ENCODE measurements at regions not wholly inside any gene's neighbourhood (a gene's known extent, or its start where the extent isn't known, plus 50 kb on each side); places are given as distances from the start of the nearest gene placed in this dataset.

DNA sequence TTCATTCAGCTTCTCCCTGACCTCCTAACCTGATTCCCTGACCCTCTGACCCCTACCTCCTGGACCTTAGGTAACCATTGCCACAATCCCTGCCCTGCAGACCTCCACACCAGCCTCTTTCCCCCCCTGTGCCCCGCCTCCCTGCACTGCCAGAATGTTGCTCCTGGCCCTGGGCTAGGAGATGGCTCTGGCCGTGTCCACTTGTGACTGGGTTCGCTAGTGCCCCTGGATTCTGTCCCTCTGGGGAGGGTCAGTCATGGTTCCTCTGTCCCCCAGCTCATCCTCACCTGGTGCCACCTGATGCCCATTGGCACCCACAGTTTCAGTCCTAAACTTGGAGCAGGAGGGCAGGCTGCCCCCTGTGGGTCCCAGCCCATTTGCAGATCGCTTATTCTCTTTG, 56.2 kb upstream of the PRR23E start:
- Histone ChIP-seq H3K9ac (ENCODE audit: low read length) (no peak overlapping the region), H3K27ac (ENCODE audit: low read length) (no peak overlapping the region), H3K79me2 (ENCODE audit: low read length) (no peaks in the 10 kb centered on the region), H4K20me1 (ENCODE audit: insufficient read depth, low read depth, low read length) (no peaks in the 10 kb centered on the region), H3K27me3 (ENCODE audit: low read length) (no peaks in the 10 kb centered on the region), H3K36me3 (ENCODE audit: insufficient read depth, low read length) (no peaks in the 10 kb centered on the region), H3K9me3 (ENCODE audit: low read length) (no peaks in the 10 kb centered on the region), H2AFZ (ENCODE audit: low read length) (no peak overlapping the region), H3K4me3 (ENCODE audit: low read length) (no peak overlapping the region), H3K9me2 (replicated peaks; ENCODE audit: insufficient read depth, low read length) (no peaks in the 10 kb centered on the region), H3K4me2 (ENCODE audit: low read depth, low read length, poor library complexity, severe bottlenecking) (no peak overlapping the region), H3K4me1 (ENCODE audit: low read length) (no peaks in the 10 kb centered on the region)
- DNase-seq: no peak

DNA sequence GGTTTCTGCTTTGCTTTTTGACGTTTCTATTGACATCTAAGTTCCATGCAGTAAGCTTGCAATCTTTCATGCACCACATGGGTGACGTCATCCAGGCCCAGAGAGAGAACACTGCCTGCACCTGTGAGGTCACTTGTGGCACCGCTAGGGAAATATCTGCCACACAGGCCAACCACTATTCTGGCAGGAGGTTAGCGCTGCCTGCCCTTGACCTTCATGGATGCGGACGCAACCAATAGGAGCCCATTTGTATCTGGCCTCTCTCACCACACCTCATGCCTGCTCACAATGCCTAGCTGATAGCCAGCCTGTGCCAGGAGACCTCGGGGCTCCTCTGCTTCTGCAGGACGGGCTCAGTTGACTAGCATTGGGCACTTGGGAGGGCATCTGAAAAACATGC, 55.8 kb upstream of the PRR23E start:
- H3K9me3 ChIP-seq (ENCODE audit: low read length): no peaks in the 10 kb centered on the region
- H2AFZ ChIP-seq (ENCODE audit: low read length): no peak overlapping the region
- no peak overlapping the region for H3K27ac ChIP-seq (ENCODE audit: low read length)
- H3K4me3 ChIP-seq (ENCODE audit: low read length): no peak overlapping the region
- no peaks in the 10 kb centered on the region for H3K4me1 ChIP-seq (ENCODE audit: low read length)
- H3K9me2 ChIP-seq (replicated peaks; ENCODE audit: insufficient read depth, low read length): no peaks in the 10 kb centered on the region
- no peaks in the 10 kb centered on the region for H3K27me3 ChIP-seq (ENCODE audit: low read length)
- H3K79me2 ChIP-seq (ENCODE audit: low read length): no peaks in the 10 kb centered on the region
- no peak overlapping the region for H3K9ac ChIP-seq (ENCODE audit: low read length)
- H3K4me2 ChIP-seq (ENCODE audit: low read depth, low read length, poor library complexity, severe bottlenecking): no peak overlapping the region
- no peaks in the 10 kb centered on the region for H3K36me3 ChIP-seq (ENCODE audit: insufficient read depth, low read length)
- no peak for DNase-seq
- no peaks in the 10 kb centered on the region for H4K20me1 ChIP-seq (ENCODE audit: insufficient read depth, low read depth, low read length)

DNA sequence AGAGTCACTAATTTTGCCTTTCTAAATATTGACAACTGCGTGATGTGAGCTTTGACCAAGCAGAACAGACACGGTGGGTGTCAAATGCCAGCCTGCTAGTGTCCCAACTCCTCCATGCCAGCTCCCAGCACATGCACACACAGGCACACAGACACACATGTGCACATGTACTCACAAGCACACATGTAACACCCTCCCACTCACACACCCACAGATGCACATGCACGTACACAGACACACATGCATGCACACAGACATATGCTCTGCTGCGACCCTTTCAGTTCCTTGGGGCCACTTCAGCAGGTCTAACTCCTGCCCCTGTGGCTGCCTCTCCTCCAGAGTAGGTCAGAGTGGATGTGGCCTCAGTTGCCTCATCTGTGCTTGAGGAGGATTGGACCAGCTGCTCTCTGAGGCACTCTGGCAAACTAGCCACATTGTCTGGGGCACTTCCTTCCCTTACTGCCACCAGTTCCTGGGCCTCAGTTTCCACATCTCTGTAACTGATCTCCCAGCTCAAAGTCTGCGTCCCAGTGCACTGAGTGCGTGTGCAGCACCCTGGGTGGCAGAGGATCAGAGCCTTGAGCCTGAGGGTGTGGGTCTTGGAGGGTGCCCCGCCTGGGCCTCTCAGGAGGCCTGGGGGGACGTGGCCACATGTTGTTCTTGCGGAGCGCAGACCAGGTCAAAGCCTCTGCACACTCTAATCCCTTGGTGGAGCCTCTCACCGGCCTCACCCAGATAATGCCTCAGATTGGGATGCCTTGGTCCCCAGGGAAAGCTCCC, 55.0 kb upstream of the PRR23E start:
- Histone ChIP-seq H2AFZ (ENCODE audit: low read length) (no peak overlapping the region), H3K9ac (ENCODE audit: low read length) (no peak overlapping the region), H3K9me2 (replicated peaks; ENCODE audit: insufficient read depth, low read length) (no peaks in the 10 kb centered on the region), H3K9me3 (ENCODE audit: low read length) (no peaks in the 10 kb centered on the region), H3K4me1 (ENCODE audit: low read length) (no peaks in the 10 kb centered on the region), H3K27me3 (ENCODE audit: low read length) (no peaks in the 10 kb centered on the region), H3K27ac (ENCODE audit: low read length) (no peak overlapping the region), H3K79me2 (ENCODE audit: low read length) (no peaks in the 10 kb centered on the region), H4K20me1 (ENCODE audit: insufficient read depth, low read depth, low read length) (no peaks in the 10 kb centered on the region), H3K4me2 (ENCODE audit: low read depth, low read length, poor library complexity, severe bottlenecking) (no peak overlapping the region), H3K4me3 (ENCODE audit: low read length) (no peak overlapping the region), H3K36me3 (ENCODE audit: insufficient read depth, low read length) (no peaks in the 10 kb centered on the region)
- DNase-seq: no peak

DNA sequence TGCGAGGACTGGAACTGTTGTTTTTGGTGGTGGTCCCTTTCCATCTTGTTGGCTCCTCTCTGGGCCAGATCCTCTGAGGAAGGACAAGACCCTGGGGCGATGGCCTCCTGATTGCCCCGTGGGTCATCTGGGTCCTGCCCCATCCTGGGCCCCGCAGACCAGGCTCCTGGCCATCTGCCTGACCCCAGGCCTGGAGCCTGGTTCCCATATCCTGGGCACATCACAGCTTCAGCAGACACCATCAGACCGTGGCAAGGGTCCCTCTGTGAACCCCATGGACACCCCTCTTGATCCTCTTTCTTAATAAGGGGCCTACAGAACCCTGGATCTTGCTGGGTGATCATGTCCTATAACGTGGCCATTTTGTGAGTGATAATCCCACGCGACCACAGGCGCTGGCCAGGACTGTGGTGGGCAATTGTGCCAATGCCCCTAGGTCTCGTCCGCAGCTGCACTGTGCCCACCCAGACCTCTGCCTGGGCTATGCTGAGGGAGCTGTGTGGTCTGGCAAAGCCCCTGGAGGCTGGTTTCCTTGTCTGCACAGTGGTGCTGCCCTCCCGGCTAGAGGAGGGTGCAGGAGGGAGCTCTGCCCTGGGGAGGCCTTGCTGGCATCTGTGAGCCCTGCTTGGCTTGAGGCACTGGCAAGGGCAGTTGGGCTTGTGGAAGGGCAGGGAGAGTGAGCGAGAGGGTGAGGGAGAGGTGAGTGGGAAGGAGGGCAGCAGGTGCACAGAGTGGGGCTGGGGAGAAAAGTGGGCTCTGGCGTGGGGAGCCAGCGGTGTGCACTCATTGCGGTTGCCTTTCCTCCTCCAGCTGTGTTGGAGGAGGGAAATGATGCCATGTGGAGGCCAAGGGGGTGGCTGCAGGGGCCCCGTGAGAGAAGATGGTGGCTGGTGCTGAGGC, 53.1 kb upstream of the PRR23E start:
- no peaks in the 10 kb centered on the region for H3K27me3 ChIP-seq (ENCODE audit: low read length)
- no peak overlapping the region for H3K4me3 ChIP-seq (ENCODE audit: low read length)
- H3K27ac ChIP-seq (ENCODE audit: low read length): no peak overlapping the region
- DNase-seq: no peak
- H4K20me1 ChIP-seq (ENCODE audit: insufficient read depth, low read depth, low read length): no peaks in the 10 kb centered on the region
- no peak overlapping the region for H3K9ac ChIP-seq (ENCODE audit: low read length)
- H3K9me2 ChIP-seq (replicated peaks; ENCODE audit: insufficient read depth, low read length): no peaks in the 10 kb centered on the region
- no peaks in the 10 kb centered on the region for H3K4me1 ChIP-seq (ENCODE audit: low read length)
- no peak overlapping the region for H3K4me2 ChIP-seq (ENCODE audit: low read depth, low read length, poor library complexity, severe bottlenecking)
- no peaks in the 10 kb centered on the region for H3K9me3 ChIP-seq (ENCODE audit: low read length)
- H2AFZ ChIP-seq (ENCODE audit: low read length): no peak overlapping the region
- no peaks in the 10 kb centered on the region for H3K36me3 ChIP-seq (ENCODE audit: insufficient read depth, low read length)
- H3K79me2 ChIP-seq (ENCODE audit: low read length): no peaks in the 10 kb centered on the region

DNA sequence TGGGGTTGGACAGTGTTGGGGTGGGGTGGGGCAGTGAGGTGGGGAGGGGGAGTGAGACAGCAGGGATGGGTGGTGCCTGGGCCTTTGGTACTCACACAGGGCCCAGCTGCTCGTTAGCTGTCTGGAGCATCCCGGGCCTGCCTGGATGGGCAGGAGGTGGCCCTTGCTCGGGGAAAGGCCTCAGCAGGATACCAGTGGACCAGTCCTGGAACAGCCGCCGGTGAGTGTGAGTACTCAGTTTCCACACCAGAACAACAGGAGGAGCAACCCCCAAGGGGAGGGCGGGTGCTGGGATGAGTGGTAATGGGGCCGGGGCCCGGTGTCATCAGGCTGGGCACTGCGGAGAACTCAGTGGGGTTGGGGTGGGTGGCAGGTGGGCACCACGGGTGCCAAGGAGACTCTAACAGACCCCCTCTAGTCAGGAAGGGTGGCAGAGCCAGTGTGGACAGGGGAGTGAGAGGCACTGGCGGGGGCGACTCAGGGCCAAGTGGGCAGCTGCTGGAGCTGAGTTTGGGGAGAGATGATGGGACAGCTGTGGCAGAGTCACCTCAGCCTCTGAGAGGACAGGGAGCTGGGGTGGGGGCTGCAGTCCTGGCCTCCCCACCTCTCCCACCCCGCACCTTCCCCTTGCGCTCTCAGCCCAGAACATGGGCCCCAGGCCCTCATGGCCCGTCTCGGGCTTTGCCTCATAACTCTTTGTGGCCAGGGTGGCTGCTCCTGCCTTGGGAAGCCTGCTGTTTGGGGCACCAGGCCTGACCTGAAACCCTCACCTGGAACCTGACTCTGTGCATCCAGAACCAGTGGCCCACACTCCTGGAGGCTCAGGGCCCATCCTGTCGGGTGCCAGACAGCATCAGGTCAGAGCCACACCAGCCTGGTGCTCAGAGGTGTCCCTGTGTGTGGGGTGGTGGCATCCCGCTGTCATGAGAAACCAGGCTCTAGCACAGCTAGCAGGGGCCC, 52.1 kb upstream of the PRR23E start:
- H3K4me1 ChIP-seq (ENCODE audit: low read length): no peaks in the 10 kb centered on the region
- DNase-seq: no peak
- H2AFZ ChIP-seq (ENCODE audit: low read length): no peak overlapping the region
- H3K9ac ChIP-seq (ENCODE audit: low read length): no peak overlapping the region
- no peak overlapping the region for H3K4me3 ChIP-seq (ENCODE audit: low read length)
- no peaks in the 10 kb centered on the region for H3K9me3 ChIP-seq (ENCODE audit: low read length)
- H3K9me2 ChIP-seq (replicated peaks; ENCODE audit: insufficient read depth, low read length): no peaks in the 10 kb centered on the region
- no peaks in the 10 kb centered on the region for H3K79me2 ChIP-seq (ENCODE audit: low read length)
- H4K20me1 ChIP-seq (ENCODE audit: insufficient read depth, low read depth, low read length): no peaks in the 10 kb centered on the region
- no peak overlapping the region for H3K4me2 ChIP-seq (ENCODE audit: low read depth, low read length, poor library complexity, severe bottlenecking)
- no peaks in the 10 kb centered on the region for H3K36me3 ChIP-seq (ENCODE audit: insufficient read depth, low read length)
- H3K27me3 ChIP-seq (ENCODE audit: low read length): no peaks in the 10 kb centered on the region
- no peak overlapping the region for H3K27ac ChIP-seq (ENCODE audit: low read length)

DNA sequence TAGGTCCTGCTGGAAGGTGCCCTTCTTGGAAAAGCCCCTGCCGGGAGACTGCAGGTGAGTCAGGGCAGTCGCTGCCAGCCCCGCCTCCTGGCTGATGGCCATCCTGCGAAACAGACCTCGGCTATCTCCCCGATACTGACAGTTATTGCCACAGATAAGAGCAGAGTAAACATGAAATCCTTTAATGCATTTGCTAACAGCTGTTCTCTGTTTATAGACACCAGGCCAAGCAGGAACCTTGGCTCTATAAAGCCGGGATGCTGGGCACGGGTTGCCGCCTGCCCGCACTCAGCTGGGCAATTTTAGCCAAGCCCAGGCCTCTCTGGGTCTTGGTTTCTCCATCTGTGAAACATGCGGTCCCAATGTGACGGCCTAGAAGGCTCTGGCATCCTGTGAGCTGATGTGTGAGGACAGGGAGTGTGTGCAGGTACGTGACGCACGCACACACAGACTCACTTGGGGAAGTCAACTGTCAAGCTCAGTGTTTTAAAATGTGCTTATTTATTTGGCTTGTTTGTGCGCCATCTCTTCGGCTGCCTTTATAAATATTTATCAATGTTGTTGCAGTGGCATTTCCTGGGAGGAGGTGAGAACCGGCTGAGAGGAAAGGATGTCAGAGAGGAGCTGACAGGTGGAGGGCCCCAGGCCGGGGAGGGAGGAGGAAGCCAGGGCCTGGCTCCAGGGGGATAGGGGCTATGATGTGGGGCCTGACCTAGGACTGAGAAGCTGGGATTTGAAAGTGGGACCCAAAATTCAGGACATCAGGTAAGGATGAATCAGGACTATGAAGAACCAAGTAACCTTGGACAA, 50.8 kb upstream of the PRR23E start:
- Histone ChIP-seq H3K9me3 (ENCODE audit: low read length) (no peaks in the 10 kb centered on the region), H3K79me2 (ENCODE audit: low read length) (no peaks in the 10 kb centered on the region), H3K4me3 (ENCODE audit: low read length) (no peak overlapping the region), H3K4me1 (ENCODE audit: low read length) (no peaks in the 10 kb centered on the region), H3K36me3 (ENCODE audit: insufficient read depth, low read length) (no peaks in the 10 kb centered on the region), H3K27me3 (ENCODE audit: low read length) (no peaks in the 10 kb centered on the region), H3K27ac (ENCODE audit: low read length) (no peak overlapping the region), H3K4me2 (ENCODE audit: low read depth, low read length, poor library complexity, severe bottlenecking) (no peak overlapping the region), H3K9me2 (replicated peaks; ENCODE audit: insufficient read depth, low read length) (no peaks in the 10 kb centered on the region), H2AFZ (ENCODE audit: low read length) (no peak overlapping the region), H3K9ac (ENCODE audit: low read length) (no peak overlapping the region), H4K20me1 (ENCODE audit: insufficient read depth, low read depth, low read length) (no peaks in the 10 kb centered on the region)
- no peak for DNase-seq

Measured in Karpas-422 (cell line).